NCI-H345 (cell line): ENCODE measurements at regions not wholly inside any gene's neighbourhood (a gene's known extent, or its start where the extent isn't known, plus 50 kb on each side); places are given as distances from the start of the nearest gene placed in this dataset.

Experiments used
- DNase-seq: peaks from one replicate; lab custom pipeline; 2025; lab: John Stamatoyannopoulos, UW

- DNase-seq = no peak
Measured at GRCh38 chr18:8536231-8536630, 73.0 kb upstream of the RAB12 start.

- DNase-seq = no peak
Measured at GRCh38 chr18:8536922-8537321, 72.3 kb upstream of the RAB12 start.

DNA sequence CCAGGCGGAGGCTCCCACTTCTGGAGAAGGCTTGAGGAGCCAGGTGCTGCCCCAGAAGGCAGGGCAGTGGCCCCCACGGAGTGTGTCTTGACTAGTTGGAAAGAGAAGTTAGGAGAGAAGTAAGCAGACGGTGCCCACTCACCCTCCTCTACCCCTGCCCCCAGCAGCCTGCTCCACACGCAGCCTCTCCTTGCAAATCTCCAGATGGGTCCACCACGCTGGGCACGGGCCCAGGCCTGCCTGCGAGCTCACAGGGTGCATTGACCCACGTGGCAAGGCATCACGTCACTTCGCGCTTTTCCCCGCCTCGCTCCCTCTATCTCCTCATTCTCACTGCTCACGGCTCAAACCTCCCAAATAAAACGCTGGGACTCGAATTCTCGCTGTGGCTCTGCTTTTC lies 71.8 kb upstream of the RAB12 start:
- DNase-seq = no peak

- DNase-seq = no peak
Measured at GRCh38 chr18:8538935-8539334, 70.3 kb upstream of the RAB12 start.

DNA sequence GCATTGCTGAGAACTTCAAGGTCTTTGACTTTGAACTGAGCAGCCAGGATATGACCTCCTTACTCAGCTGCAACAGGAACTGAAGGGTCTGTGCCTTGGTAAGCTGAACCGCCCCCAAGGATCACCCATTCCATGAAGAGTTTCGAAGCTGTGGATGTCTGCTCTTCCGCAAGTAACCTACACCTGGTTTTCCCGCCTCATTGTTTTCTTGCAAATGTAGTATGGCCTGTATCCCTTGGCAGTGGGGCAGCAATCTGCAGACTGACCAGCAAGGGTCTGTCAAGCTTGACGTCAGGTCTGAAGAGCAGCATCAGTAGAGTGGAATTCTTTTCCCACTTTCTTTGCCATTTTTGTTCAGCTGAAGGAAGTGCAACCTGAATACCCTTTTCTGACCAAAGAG lies 62.6 kb upstream of the RAB12 start:
- DNase-seq = no peak

DNA sequence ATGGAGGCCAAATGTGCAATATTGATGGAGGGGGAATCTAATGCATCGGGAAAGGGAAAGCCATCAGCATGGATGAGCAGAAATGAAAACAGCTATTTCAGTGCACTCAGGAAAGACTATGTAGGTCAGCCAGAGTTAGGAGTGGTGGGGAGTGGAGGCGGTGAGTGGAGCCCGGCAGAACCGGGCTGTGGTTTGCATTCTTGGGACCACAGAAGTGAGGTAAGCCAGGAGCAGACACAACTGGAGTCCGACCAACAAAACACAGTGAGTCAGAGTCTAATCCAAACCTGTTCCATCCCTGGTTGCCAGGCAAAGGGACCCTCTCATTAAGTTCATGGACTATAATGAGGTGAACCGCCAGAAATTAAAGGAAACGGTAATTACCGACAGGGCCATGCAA lies 61.1 kb upstream of the RAB12 start:
- no peak for DNase-seq

DNA sequence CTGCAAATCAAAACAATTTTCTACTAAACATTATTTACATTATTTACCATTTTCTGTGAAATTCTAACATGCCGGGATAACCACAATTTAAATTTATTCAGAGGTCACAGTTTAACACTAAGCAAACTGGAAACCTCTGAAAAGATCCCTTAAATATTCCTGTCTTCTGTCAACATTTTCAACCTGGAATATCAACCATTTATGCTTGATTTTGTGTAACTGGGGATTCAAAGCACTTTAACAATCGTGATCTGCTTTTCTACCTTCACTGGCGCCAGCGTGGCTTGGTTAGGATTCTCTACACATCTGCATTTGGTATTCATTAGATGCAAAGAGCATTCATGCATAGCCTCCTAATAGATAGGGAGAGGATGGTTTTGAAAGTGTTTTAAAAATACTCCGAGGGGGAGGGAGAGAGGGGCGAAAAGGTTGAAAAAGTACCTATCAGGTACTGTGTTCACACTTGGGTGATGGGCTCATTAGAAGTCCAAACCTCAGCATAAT lies 59.9 kb upstream of the RAB12 start:
- DNase-seq = no peak

GRCh38 chr18:8552151-8552550 lies 57.1 kb upstream of the RAB12 start:
- DNase-seq = no peak

DNA sequence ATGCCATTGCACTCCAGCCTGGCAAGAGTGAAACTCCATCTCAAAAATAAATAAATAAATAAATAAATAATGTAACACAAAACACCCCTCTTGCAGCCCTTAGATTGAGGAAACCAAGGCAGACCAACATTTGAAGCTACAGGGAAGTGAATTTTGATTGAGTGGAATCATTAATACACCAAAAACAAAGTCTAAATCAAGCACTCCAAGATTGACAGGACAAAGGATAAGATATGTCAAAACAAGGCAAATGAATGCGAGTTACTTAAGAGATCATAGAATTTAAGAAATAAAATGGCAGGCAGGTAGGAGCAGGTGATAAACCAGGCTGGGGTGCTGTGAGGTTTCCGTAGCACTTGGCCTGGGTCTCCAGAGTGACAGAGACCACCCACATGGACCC lies 54.9 kb upstream of the RAB12 start:
- no peak for DNase-seq

- DNase-seq = peak; percentile 15
Measured at GRCh38 chr18:8556424-8556823, 52.8 kb upstream of the RAB12 start.
